AG09319 (cell line): ENCODE measurements at regions not wholly inside any gene's neighbourhood (a gene's known extent, or its start where the extent isn't known, plus 50 kb on each side); places are given as distances from the start of the nearest gene placed in this dataset.

Experiments
- DNase-seq: peaks from one replicate; pipeline ENCODE4 v3.0.0-alpha.2; 2010; ENCODE audit warnings: low read depth; ENCODE audit errors: extremely low read depth
- TF ChIP-seq, protein P1 (sequence below): IDR thresholded peaks from 2 replicates; pipeline ENCODE4 v1.5.1; 2011; ENCODE audit warnings: low read depth, mild to moderate bottlenecking, inconsistent platforms, low read length, moderate library complexity

DNA sequence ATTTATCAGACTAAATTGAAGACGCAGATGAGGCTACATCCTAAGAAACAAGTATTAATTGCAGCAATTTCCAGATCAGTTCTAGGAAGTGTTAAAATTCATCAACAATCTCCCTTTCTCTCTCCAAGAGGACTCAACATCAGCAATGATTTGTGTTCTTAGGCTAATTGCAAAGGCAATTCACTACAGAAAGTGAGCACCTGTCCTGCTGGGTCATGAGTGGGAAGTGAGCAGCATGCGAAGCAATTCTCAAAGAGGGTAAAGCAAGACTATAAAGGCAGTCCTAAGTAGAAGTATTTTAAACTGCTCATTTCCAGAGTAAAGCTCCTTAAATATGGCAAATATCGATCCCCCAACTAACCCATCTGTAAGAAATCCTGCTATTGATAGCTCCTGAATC is 1191.0 kb upstream of the ALCAM start:
- DNase-seq = no peak
- TF ChIP-seq, protein P1, sequence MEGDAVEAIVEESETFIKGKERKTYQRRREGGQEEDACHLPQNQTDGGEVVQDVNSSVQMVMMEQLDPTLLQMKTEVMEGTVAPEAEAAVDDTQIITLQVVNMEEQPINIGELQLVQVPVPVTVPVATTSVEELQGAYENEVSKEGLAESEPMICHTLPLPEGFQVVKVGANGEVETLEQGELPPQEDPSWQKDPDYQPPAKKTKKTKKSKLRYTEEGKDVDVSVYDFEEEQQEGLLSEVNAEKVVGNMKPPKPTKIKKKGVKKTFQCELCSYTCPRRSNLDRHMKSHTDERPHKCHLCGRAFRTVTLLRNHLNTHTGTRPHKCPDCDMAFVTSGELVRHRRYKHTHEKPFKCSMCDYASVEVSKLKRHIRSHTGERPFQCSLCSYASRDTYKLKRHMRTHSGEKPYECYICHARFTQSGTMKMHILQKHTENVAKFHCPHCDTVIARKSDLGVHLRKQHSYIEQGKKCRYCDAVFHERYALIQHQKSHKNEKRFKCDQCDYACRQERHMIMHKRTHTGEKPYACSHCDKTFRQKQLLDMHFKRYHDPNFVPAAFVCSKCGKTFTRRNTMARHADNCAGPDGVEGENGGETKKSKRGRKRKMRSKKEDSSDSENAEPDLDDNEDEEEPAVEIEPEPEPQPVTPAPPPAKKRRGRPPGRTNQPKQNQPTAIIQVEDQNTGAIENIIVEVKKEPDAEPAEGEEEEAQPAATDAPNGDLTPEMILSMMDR = no peak

GRCh38 chr3:104176706-104177105 is 1190.0 kb upstream of the ALCAM start:
- DNase-seq = no peak
- TF ChIP-seq, protein P1 = no peak

GRCh38 chr3:104178680-104179079 is 1188.0 kb upstream of the ALCAM start:
- no peak for DNase-seq
- TF ChIP-seq, protein P1 = no peak

DNA sequence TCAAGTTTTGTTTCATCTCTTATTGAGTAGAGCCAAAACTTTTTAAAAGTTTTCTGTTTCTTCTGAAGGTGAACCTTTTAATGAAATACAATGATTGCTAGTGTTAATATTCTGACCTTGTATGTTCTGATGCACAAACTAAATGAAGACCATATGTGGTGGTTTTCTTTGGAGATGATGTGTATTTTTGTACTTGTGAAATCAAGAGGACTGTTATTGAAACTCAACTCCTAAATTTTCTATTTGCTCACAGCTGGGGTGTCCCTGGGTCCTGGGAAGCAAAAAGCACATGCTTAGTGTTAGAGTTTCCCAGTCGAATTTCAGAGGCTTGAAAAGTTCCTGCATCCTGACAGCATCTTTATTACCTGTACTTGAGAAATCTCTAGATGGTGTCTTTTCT is 1185.8 kb upstream of the ALCAM start:
- TF ChIP-seq, protein P1 = no peak
- DNase-seq = no peak

GRCh38 chr3:104190681-104191080 is 1176.0 kb upstream of the ALCAM start:
- TF ChIP-seq, protein P1 = no peak
- DNase-seq = no peak

DNA sequence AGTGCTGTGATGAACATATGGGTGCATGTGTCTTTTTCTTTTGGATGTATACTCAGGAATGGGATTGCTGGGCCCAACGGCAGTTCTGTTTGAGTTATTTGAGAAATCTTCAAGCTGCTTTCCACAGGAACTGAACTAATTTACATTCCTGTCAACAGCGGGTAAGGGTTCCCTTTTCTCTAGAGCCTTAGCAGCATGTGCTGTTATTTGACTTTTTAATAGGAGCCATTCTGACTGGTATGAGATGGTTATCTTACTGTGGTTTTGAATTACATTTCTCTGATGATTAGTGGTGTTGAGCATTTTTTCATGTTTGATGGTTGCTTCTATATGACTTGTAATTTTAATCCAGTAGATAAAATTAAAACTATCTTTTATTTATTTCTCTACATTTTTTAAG is 1168.6 kb upstream of the ALCAM start:
- TF ChIP-seq, protein P1 = no peak
- no peak for DNase-seq

GRCh38 chr3:104206925-104207324 is 1159.8 kb upstream of the ALCAM start:
- TF ChIP-seq, protein P1 = no peak
- DNase-seq = no peak
